A549 (cell line): ENCODE measurements at regions not wholly inside any gene's neighbourhood (a gene's known extent, or its start where the extent isn't known, plus 50 kb on each side); places are given as distances from the start of the nearest gene placed in this dataset.
A peak's percentile ranks its signal among the peaks of the same experiment; 100 is the strongest.

Source experiments
- ATAC-seq, 2 experiments: fragments of 200-7000 bp in 1 of 2; fragments of >200 bp in 1 of 2; cut with Nextera tagmentation in 1 of 2; cut with Tn5 transposase in 1 of 2; 3 replicates each; pipeline versions ENCODE4 v1.8.0 to v1.9.1; 2018 to 2020; ENCODE audit warnings: mild to moderate bottlenecking in 1 of 2, moderate library complexity in 1 of 2
- CTCF ChIA-PET: fragments of 300-600 bp; sonication (Branson Sonifier 250); formaldehyde crosslinking; extraction: SDS; loops from one replicate; lab custom pipeline; 2021; ENCODE audit warnings: antibody characterized with exemption, inconsistent platforms; lab: Yijun Ruan, JAX
- POLR2A ChIA-PET: fragments of 350-600 bp; formaldehyde crosslinking; extraction: SDS; loops from one replicate; lab custom pipeline; 2021; ENCODE audit warnings: antibody characterized with exemption, inconsistent platforms; lab: Yijun Ruan, JAX
- DNase-seq, 2 experiments: peaks; one replicate each; pipeline versions ENCODE4 v3.0.0 to v3.0.0-alpha.2; 2011 to 2016; ENCODE audit warnings: low read depth in 1 of 2, low spot score in 1 of 2
- FAIRE-seq: peaks from 2 replicates; lab custom pipeline; 2011; peaks lifted over from hg19 to GRCh38; lab: Jason Lieb, UNC
- H3K27ac ChIP-seq, 2 experiments: fragments of >200 bp; sonication (Bioruptor Twin); formaldehyde crosslinking; 3 replicates each; pipeline ENCODE4 v1.5.1; 2016 to 2017
- H3K4me1 ChIP-seq: fragments of >200 bp; sonication (Bioruptor Twin); formaldehyde crosslinking; 3 replicates; pipeline ENCODE4 v1.6.1; 2016
- H3K4me2 ChIP-seq: fragments of >200 bp; sonication (Bioruptor Twin); formaldehyde crosslinking; 3 replicates; pipeline ENCODE4 v1.6.1; 2016
- H3K4me3 ChIP-seq: fragments of >200 bp; sonication (Bioruptor Twin); formaldehyde crosslinking; 3 replicates; pipeline ENCODE4 v1.5.1; 2016
- H3K9me3 ChIP-seq: fragments of >200 bp; sonication (Bioruptor Twin); formaldehyde crosslinking; 3 replicates; pipeline ENCODE4 v1.6.1; 2016
- BHLHE40 ChIP-seq: IDR thresholded peaks from 2 replicates; pipeline ENCODE4 v1.6.1; 2012; ENCODE audit warnings: low read depth, low read length, inconsistent platforms
- CBX2 ChIP-seq: fragments of 200-600 bp; sonication (generic); IDR thresholded peaks from 2 replicates; pipeline ENCODE4 v1.6.1; 2016; ENCODE audit warnings: low read depth, mild to moderate bottlenecking, borderline replicate concordance
- E2F6 ChIP-seq: IDR thresholded peaks from 2 replicates; pipeline ENCODE4 v1.6.1; 2012; ENCODE audit warnings: low read depth, borderline replicate concordance
- ELK1 ChIP-seq: fragments of 150-350 bp; IDR thresholded peaks from 2 replicates; pipeline ENCODE4 v1.6.1; 2014; ENCODE audit warnings: low read depth, mild to moderate bottlenecking, low read length
- EP300 ChIP-seq, 2 experiments: fragments of >200 bp; sonication (Bioruptor Twin); formaldehyde crosslinking; IDR thresholded peaks; 2 replicates in 1 of 2; 3 replicates in 1 of 2; pipeline ENCODE4 v1.6.1; 2016 to 2017
- ESRRA ChIP-seq: fragments of 150-350 bp; IDR thresholded peaks from 2 replicates; pipeline ENCODE4 v1.6.1; 2014; ENCODE audit warnings: mild to moderate bottlenecking, low read length, borderline replicate concordance
- FOSL2 ChIP-seq, 2 experiments: fragments of 450-650 bp in 1 of 2; fragments of >200 bp in 1 of 2; sonication (Bioruptor Twin) in 1 of 2; formaldehyde crosslinking; IDR thresholded peaks; 2 replicates each; pipeline versions ENCODE4 v1.5.0 to v1.6.1; 2016 to 2020; ENCODE audit warnings: mild to moderate bottlenecking in 1 of 2, moderate library complexity in 1 of 2
- FOXS1 ChIP-seq: fragments of 250-450 bp; sonication (Bioruptor Pico); IDR thresholded peaks from 2 replicates; pipeline ENCODE4 v1.5.0; 2020; ENCODE audit warnings: mild to moderate bottlenecking, moderate library complexity
- GATA3 ChIP-seq: IDR thresholded peaks from 2 replicates; pipeline ENCODE4 v1.6.1; 2012; ENCODE audit warnings: borderline replicate concordance
- HEYL ChIP-seq: fragments of 250-450 bp; sonication (Bioruptor Pico); IDR thresholded peaks from 2 replicates; pipeline ENCODE4 v1.8.0; 2021; ENCODE audit warnings: mild to moderate bottlenecking, moderate library complexity
- HOXB13 ChIP-seq: fragments of 250-450 bp; sonication (Bioruptor Pico); IDR thresholded peaks from 2 replicates; pipeline ENCODE4 v1.5.0; 2020; ENCODE audit warnings: low read depth, mild to moderate bottlenecking, moderate library complexity
- KDM1A ChIP-seq: fragments of 200-600 bp; sonication (generic); IDR thresholded peaks from 2 replicates; pipeline ENCODE4 v1.6.1; 2016; ENCODE audit warnings: low read depth, mild to moderate bottlenecking
- KDM5A ChIP-seq: fragments of 200-600 bp; sonication (generic); IDR thresholded peaks from 2 replicates; pipeline ENCODE4 v1.6.1; 2016; ENCODE audit warnings: antibody characterized with exemption, mild to moderate bottlenecking
- MAFK ChIP-seq: fragments of 450-650 bp; IDR thresholded peaks from 2 replicates; pipeline ENCODE4 v1.6.1; 2014; ENCODE audit not compliant: partially characterized antibody
- MAZ ChIP-seq: fragments of 150-350 bp; IDR thresholded peaks from 2 replicates; pipeline ENCODE4 v1.6.1; 2014; ENCODE audit warnings: antibody characterized with exemption, low read depth, low read length, borderline replicate concordance
- POLR2AphosphoS2 ChIP-seq: conservative IDR thresholded peaks from 2 replicates; pipeline ENCODE4 v1.6.1; 2012; ENCODE audit warnings: low read length, improper control_type of control experiment, inconsistent platforms
- RAD21 ChIP-seq, 2 experiments: fragments of >200 bp in 1 of 2; sonication (Bioruptor Twin) in 1 of 2; formaldehyde crosslinking in 1 of 2; IDR thresholded peaks in 1 of 2; conservative IDR thresholded peaks in 1 of 2; 2 replicates in 1 of 2; 3 replicates in 1 of 2; pipeline ENCODE4 v1.6.1; 2012 to 2018; ENCODE audit warnings: inconsistent platforms in 1 of 2
- RCOR1 ChIP-seq: fragments of 150-350 bp; IDR thresholded peaks from 2 replicates; pipeline ENCODE4 v1.6.1; 2014; ENCODE audit warnings: antibody characterized with exemption, low read length, low read depth
- RNF2 ChIP-seq: fragments of 200-600 bp; sonication (generic); IDR thresholded peaks from 2 replicates; pipeline ENCODE4 v1.6.1; 2016; ENCODE audit warnings: low read depth, mild to moderate bottlenecking, antibody characterized with exemption, moderate library complexity, borderline replicate concordance
- USF2 ChIP-seq: fragments of 450-650 bp; IDR thresholded peaks from 2 replicates; pipeline ENCODE4 v1.6.1; 2014; ENCODE audit warnings: antibody characterized with exemption
- ZC3H11A ChIP-seq: fragments of 450-650 bp; IDR thresholded peaks from 2 replicates; pipeline ENCODE4 v1.6.1; 2014; ENCODE audit warnings: antibody characterized with exemption, mild to moderate bottlenecking
- ZFP36 ChIP-seq: fragments of 450-650 bp; IDR thresholded peaks from 2 replicates; pipeline ENCODE4 v1.6.1; 2014; ENCODE audit warnings: borderline replicate concordance; ENCODE audit not compliant: partially characterized antibody
- ZNF302 ChIP-seq: fragments of 250-450 bp; sonication (Bioruptor Pico); IDR thresholded peaks from 2 replicates; pipeline ENCODE4 v1.9.0; 2021; ENCODE audit warnings: inconsistent platforms, mild to moderate bottlenecking, moderate library complexity
- ZSCAN20 ChIP-seq: fragments of 250-450 bp; sonication (Bioruptor Pico); IDR thresholded peaks from 2 replicates; pipeline ENCODE4 v1.8.0; 2022; ENCODE audit warnings: mild to moderate bottlenecking, moderate library complexity
- WGBS: methylation state at CpG from one replicate; pipeline ENCODE4 v1.1.6; 2017; ENCODE audit errors: missing lambda C conversion rate; 5-methylcytosine and 5-hydroxymethylcytosine counted together
- TF ChIP-seq, protein P1 (sequence below): fragments of 250-450 bp; sonication (Bioruptor Pico); IDR thresholded peaks from 2 replicates; pipeline ENCODE4 v1.5.0; 2021; ENCODE audit warnings: mild to moderate bottlenecking, moderate library complexity, borderline replicate concordance
- TF ChIP-seq, protein P2 (sequence below): fragments of >200 bp; sonication (Bioruptor Twin); formaldehyde crosslinking; IDR thresholded peaks from 3 replicates; pipeline ENCODE4 v1.5.1; 2016

GRCh38 chr5:17788351-17788750 is 154.1 kb downstream of the TAF11L14 start:
- no peak for FAIRE-seq
- no peaks in the 10 kb centered on the region for H3K4me1 ChIP-seq
- ChIA-PET CTCF (no interaction called here), POLR2A (no interaction called here)
- no peak for ATAC-seq
- H3K27ac ChIP-seq = no peak overlapping the region
- TF ChIP-seq RCOR1 (no peak), E2F6 (no peak), ZC3H11A (no peak), KDM1A (no peak), GATA3 (no peak), RAD21 (conservative IDR thresholded peaks at IDR 0.05 in 1 of 2, IDR thresholded peaks at IDR 0.05 in 1 of 2) (no peak), EP300 (IDR thresholded peaks at IDR 0.05) (no peak), KDM5A (no peak), POLR2AphosphoS2 (no peak), ZFP36 (no peak), MAFK (no peak), RNF2 (no peak)
- TF ChIP-seq, protein P1, sequence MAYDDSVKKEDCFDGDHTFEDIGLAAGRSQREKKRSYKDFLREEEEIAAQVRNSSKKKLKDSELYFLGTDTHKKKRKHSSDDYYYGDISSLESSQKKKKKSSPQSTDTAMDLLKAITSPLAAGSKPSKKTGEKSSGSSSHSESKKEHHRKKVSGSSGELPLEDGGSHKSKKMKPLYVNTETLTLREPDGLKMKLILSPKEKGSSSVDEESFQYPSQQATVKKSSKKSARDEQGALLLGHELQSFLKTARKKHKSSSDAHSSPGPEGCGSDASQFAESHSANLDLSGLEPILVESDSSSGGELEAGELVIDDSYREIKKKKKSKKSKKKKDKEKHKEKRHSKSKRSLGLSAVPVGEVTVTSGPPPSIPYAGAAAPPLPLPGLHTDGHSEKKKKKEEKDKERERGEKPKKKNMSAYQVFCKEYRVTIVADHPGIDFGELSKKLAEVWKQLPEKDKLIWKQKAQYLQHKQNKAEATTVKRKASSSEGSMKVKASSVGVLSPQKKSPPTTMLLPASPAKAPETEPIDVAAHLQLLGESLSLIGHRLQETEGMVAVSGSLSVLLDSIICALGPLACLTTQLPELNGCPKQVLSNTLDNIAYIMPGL (CRISPR knock-in tag) = no peak
- no peak overlapping the region for H3K4me2 ChIP-seq
- H3K9me3 ChIP-seq = no peaks in the 10 kb centered on the region
- DNase-seq = no peak
- no peak overlapping the region for H3K4me3 ChIP-seq

DNA sequence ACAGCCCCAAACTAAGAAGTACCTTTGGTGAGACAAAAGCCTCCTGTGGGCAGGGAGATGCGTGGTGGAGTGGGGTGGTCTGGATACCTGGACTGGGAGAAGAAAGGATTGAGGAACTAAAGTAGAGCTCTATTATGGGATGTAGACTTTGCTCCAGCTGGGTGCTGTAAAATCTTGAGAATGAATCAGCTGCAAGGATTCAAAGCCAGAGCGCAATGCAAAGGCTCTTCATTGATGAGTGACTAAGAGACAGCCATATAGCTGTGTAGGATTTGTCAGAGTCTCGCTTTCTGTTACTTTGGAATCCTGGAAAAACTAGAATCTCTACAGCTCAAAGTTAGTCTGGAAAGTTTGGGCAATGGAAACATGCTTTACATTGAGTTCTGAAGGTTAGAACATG is 159.9 kb downstream of the TAF11L14 start:
- DNase-seq (no peak), FAIRE-seq (peak; percentile 13), ATAC-seq (no peak)
- Histone ChIP-seq H3K4me2 (no peak overlapping the region), H3K9me3 (no peaks in the 10 kb centered on the region), H3K4me1 (peaks cover 19% of the 10 kb centered on the region), H3K4me3 (no peak overlapping the region), H3K27ac (no peak overlapping the region)
- 87% methylated on average over 3 of the region's 3 CpGs for WGBS
- ChIA-PET CTCF (interaction anchor here (1.5 kb wide), 1 partner anchor 11 kb away, joined by 3 read pairs; no protein-coding TSS in a partner anchor), POLR2A (no interaction called here)
- TF ChIP-seq ZC3H11A (no peak), CBX2 (no peak), FOSL2 (IDR thresholded peaks at IDR 0.05) (no peak), FOSL2 (CRISPR knock-in tag; IDR thresholded peaks at IDR 0.05) (no peak), ZNF302 (CRISPR knock-in tag) (no peak)

DNA sequence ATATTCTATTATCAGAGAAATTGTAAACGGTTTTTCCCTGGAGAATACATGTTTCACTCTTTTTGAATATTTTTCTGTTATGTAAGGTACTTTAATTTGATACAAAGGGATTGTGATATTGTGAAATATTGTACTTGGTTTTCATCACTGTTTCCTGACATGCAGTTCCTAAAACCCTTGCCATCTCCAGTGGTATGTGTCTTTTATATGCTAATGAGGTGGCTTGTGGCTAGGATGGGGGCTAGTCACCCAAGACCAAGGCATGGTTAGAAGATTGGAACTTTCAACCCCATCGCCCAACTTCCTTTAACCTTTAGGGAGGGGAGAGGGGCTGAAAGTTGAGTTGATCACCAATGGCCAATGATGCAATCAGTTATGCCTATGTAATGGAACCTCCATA is 160.6 kb downstream of the TAF11L14 start:
- no peaks in the 10 kb centered on the region for H3K9me3 ChIP-seq

More for the DNA sequence above, 160.6 kb downstream of the TAF11L14 start:
- H3K27ac ChIP-seq = no peak overlapping the region
- H3K4me1 ChIP-seq = peaks cover 19% of the 10 kb centered on the region
- WGBS = 61% methylated on average over 2 of the region's 2 CpGs
- FAIRE-seq = no peak
- TF ChIP-seq HEYL (no peak), ELK1 (no peak), BHLHE40 (no peak), EP300 (IDR thresholded peaks at IDR 0.05) (no peak), CBX2 (no peak), ESRRA (no peak), HOXB13 (CRISPR knock-in tag) (no peak), USF2 (no peak), ZSCAN20 (no peak), FOXS1 (no peak), MAZ (no peak), ZNF302 (CRISPR knock-in tag) (no peak)
- TF ChIP-seq, protein P2, sequence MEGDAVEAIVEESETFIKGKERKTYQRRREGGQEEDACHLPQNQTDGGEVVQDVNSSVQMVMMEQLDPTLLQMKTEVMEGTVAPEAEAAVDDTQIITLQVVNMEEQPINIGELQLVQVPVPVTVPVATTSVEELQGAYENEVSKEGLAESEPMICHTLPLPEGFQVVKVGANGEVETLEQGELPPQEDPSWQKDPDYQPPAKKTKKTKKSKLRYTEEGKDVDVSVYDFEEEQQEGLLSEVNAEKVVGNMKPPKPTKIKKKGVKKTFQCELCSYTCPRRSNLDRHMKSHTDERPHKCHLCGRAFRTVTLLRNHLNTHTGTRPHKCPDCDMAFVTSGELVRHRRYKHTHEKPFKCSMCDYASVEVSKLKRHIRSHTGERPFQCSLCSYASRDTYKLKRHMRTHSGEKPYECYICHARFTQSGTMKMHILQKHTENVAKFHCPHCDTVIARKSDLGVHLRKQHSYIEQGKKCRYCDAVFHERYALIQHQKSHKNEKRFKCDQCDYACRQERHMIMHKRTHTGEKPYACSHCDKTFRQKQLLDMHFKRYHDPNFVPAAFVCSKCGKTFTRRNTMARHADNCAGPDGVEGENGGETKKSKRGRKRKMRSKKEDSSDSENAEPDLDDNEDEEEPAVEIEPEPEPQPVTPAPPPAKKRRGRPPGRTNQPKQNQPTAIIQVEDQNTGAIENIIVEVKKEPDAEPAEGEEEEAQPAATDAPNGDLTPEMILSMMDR = no peak
- TF ChIP-seq, all 56 proteins: peak for 0
- DNase-seq = no peak
- no peak for ATAC-seq
- H3K4me2 ChIP-seq = no peak overlapping the region
- H3K4me3 ChIP-seq = no peak overlapping the region
- CTCF ChIA-PET = no interaction called here
- POLR2A ChIA-PET = no interaction called here
